PC-3 (cell line): ENCODE measurements at regions not wholly inside any gene's neighbourhood (a gene's known extent, or its start where the extent isn't known, plus 50 kb on each side); places are given as distances from the start of the nearest gene placed in this dataset.

Source experiments
- EZH2 ChIP-seq: fragments of 300-600 bp; sonication (generic); IDR thresholded peaks from one replicate; pipeline ENCODE4 v1.6.1; 2017; ENCODE audit warnings: antibody characterized with exemption, mild to moderate bottlenecking, low read length; ENCODE audit not compliant: unreplicated experiment
- TF ChIP-seq, protein P1 (sequence below): fragments of 300-600 bp; sonication (generic); conservative IDR thresholded peaks from 2 replicates; pipeline ENCODE4 v1.5.1; 2017; ENCODE audit warnings: antibody characterized with exemption, low read depth, mild to moderate bottlenecking, low read length

- TF ChIP-seq, protein P1, sequence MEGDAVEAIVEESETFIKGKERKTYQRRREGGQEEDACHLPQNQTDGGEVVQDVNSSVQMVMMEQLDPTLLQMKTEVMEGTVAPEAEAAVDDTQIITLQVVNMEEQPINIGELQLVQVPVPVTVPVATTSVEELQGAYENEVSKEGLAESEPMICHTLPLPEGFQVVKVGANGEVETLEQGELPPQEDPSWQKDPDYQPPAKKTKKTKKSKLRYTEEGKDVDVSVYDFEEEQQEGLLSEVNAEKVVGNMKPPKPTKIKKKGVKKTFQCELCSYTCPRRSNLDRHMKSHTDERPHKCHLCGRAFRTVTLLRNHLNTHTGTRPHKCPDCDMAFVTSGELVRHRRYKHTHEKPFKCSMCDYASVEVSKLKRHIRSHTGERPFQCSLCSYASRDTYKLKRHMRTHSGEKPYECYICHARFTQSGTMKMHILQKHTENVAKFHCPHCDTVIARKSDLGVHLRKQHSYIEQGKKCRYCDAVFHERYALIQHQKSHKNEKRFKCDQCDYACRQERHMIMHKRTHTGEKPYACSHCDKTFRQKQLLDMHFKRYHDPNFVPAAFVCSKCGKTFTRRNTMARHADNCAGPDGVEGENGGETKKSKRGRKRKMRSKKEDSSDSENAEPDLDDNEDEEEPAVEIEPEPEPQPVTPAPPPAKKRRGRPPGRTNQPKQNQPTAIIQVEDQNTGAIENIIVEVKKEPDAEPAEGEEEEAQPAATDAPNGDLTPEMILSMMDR = no peak
- no peak for TF ChIP-seq EZH2
Measured at GRCh38 chr1:83709662-83710061, 289.3 kb downstream of the TTLL7 start.
